ENCODE measurements at regions not wholly inside any gene's neighbourhood (a gene's known extent, or its start where the extent isn't known, plus 50 kb on each side); places are given as distances from the start of the nearest gene placed in this dataset.

DNA sequence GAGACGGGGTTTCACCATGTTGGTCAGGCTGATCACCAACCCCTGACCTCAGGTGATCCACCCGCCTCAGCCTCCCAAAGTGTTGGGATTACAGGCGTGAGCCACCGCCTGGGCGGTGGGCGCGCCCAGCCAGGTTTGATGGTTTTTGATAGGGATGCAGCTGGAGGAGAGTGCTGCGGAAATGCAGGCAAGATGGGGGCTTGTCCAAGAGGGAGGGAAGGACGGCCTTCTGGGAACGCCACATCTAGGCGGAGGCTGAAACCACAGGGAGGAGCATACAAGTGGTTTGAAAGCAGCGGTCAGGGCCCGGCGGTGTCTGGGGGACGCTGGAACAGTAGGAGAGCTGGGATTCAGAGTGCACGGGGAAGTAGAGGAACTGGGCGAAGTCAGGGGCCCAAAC, 134.6 kb downstream of the VRK1 start:
- DNase-seq = no peak

DNA sequence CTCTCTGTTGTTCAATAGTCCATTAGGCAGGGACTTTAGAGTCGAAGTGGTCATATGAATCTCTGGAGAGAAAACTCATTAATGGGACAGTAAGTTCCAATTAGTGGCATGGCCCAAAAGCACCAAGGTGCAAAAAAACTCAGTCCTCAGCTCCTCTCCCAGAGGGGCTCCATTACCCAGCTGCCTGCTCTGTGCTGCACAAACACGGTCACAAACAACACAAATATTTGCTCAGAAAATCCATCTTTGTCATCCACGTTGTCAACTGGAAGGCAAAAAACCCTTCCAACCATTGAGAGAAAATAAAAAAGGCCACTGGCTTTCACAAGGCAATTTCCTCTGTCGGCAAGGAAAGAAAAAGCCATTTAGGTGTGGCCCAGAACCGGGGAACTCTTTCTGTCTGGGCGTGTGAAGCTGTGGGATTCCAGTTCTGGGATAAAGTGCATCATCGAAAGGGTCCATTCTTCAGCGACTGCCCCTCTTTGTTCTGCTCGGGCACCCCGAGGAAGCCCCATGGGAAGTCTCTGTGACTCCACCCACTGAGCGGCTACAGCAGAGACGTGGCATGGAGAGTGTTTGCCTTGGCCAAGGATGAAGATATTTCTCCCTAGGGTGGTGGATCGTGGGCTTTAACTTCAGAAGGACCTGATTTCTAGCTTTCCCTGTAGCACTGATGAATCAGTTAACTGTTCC, 137.6 kb downstream of the VRK1 start:
- no peak for DNase-seq

DNA sequence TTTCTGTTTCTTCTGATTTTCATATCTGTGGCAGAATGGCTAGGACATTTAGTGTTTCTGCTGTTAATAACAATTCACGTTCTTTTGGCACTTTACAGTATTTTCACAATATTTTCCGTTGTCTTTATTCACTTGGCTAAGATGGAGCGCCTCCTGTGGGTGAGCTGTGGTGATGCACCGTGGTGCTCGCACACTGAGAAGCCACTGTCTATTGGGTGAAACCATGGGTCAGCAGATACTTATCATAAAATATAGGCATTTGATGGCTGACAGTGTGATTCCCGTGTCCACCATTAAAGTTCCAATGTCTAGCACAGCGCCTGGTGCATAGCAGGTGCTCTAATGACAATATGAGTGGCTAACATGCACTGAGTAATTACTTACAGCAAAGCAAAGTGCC, 141.8 kb downstream of the VRK1 start:
- DNase-seq = no peak

DNA sequence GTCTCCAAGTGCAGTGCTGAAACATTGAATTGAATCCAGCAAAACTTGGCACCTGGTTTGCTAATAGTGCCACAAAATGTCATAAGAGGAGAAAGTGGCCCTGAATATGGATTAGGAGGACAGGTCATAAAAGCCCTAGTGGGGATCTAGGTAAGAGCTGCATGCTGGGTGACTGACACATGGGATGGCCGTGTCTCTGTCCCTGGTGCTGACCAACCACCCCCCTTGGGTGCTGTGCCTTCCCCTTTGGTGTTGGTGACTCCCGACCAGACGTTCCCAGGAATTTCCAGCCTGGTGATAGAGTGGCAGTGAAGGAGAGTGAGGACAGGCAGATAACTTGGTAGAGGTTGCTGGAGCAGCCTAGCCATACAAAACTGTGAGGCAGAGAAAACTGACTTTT, 142.8 kb downstream of the VRK1 start:
- DNase-seq = no peak

DNA sequence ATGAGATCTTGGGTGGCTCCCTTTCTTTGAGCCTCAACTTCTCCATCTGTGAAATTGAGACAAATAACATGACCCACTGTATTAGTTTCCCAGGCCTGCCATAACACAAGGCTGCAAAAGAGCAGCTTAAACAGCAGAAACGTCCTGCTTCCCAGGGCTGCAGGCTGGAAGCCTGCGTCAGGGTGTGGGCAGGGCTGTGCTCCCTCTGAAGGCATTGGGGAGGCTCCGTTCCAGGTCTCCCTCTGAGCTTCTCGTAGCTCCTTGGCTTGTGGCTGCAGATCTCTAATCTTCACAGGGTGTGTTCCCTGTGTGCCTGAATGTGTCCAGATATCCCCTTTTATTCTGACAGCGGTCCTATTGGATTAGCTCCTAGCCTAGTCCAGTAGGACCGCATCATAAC, 147.1 kb downstream of the VRK1 start:
- DNase-seq = no peak

DNA sequence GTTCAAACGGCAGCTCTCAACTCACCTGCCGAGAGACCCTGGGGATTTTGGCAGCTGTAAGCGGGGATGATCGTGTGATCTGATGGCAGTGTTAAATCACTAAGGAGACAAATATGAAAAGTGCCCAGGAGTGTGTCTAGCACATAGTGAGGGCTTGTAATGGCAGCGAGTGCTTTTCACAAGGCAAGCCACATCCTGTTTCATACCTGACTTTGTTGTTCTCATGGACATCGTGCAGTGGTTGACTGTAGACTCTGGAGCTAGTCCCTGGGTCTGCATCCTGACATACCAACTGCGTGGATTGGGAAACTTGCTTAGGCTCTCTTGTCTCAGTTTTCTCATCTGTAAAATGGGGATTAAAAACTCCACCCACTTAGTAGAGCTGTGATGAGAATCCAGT, 148.5 kb downstream of the VRK1 start:
- no peak for DNase-seq

DNA sequence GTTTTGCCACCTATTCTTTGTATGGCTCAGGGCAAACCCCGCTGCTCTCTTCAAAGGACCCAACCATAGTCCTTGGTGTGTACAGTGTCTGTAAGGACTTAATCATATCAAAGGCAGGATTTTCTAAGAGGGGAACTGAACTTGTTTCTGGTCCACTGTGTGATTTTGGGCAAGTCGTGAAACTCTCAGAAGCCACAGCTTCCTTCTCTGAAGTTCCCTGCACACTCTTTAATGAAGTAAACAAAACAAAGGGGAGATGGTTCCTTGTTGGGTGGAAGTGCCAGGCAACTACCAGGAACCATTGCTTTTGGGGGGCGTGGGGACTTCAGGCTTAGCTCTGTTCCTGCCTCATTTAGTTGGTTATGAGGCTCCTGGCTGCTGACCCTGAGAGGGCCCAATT, 152.4 kb downstream of the VRK1 start:
- DNase-seq = no peak

DNA sequence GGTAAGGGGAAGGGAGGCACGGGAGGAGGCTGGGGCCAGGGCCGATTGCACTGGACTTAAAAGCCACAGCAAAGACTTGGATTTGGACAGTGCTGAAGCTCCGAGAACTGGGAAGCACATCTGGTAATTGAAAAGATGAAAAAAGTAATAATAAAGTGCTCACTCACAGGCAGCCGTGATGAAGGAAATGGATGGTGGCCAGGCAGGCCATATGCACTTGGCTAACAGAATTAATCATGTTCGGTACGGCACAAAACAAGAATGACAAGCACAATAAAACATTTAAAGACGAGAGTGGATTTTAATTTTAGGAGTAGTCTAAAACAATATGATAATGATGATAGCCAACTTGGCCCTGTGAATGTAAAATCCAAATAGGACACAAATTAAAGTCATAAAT, 154.3 kb downstream of the VRK1 start:
- no peak for DNase-seq

DNA sequence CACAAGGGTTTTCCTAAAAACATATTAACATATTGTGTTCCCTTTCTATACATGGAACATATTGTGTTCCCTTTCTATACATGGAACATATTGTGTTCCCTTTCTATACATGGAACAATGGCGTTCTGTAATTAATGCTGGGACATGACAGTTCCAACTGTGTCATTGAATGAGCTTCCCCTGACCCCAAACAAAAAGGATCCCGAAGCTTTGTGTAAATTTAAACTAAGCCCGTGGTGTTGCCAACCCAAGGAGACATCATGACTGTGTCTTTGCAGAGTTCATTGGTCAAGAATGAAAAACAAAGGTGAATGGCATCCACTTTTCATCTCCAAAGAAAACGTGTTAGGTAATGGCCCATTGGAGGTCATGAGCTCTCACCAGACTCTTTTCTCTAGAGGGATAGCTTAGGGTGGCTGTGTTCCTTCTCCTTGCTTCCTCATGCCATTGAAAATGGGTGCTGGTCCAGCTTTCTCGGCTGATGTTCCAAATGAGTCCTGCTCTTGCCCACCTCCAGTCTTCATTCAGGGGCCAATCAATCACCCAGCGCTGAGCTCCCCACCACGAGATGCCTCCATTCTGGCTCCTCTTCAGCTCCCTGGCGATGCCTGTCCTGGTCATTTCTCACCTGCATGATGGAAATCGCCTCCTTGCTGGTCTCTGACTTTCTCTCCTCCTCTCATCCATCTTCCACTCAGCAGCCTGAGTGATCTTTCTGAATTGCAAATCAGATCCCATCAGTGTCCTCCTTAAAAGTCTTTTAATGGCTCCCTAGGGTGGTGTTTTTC, 156.1 kb downstream of the VRK1 start:
- no peak for DNase-seq

DNA sequence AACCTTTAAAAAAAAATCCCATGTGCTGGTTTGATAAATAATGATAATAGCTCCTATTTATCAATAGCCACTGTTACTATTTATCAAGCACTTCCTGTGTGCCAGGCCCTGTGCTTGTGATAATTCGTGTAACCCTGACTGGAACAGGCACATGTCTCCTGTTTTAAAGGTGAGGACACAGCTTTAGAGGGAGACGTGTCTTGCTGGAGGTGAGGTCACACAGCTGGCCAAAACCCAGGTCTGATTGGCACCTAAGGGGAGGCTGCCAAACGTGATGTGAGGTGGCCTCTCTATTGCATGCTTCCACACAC, 156.6 kb downstream of the VRK1 start:
- no peak for DNase-seq

DNA sequence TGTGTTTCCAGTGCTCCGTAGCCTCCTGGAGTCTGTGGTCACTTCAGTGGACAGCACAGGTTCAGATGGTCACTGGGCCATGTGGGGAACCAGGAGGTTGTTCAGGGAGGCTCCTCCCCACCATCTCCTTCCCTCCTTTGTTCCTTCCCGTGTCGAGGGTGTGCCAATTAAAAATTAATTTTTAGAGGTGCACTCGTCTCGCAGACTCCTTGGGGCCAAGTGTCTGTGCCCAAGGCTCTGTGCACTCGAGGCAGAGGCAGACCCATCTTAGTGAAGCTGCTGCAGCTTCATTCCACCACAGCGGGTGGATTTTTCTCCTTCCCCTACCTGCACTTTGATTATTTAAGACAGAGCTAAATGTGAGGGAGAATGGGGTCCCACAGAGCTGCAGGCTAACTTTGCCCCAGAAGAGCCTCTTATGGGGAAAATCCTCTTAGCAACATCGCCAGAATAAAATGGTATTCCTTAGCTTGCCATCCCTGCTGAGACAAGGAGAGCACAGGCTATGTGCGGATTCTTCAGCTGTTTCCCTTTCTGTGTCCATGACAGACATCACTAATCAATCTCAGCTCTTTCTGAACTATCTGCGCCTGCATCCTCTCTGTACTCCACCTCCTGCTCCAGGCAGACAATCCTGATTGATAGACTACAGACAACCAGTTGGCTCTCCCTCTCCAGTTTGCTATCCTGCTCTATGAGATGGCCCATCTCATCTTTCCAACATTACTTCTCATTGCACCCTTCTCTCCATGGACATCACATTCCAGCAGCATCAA, 159.5 kb downstream of the VRK1 start:
- no peak for DNase-seq

DNA sequence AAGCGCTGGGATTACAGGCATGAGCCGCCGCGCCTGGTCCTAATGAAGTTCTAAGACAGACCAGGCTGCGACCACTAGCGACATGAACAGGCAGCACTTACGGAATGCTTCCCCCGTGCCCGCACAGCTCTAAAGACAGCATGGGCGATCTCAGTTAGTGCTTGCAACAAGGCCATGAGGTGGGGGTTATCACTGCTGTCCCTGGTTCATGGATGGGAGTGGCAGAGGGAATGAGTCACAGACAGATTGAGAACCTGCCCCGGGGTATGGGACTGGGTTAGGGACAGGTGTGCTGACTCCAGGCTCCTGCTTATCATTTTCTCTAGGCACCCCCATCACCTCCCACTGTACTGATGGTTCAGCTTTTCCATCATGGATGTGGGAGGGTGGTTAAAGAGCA, 160.9 kb downstream of the VRK1 start:
- no peak for DNase-seq

DNA sequence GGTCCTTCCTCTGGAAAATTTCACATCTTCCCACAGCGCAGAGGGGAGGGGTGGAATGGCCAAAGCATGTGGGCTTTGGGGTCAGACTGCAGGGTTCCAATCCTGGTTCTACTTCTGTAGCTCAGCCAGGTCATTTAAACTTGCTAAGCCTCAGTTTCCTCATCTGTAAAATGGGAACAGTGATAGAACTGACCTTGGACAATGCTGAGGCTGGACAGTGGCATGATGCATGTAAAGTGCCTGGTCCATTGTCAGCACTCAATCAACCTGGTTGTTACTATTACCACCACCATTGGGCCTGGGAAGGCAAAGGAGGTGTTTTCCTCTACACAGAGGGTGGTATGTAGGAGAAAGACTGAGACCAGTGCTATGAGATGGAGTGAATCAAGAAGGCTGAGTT, 162.8 kb downstream of the VRK1 start:
- DNase-seq = no peak

DNA sequence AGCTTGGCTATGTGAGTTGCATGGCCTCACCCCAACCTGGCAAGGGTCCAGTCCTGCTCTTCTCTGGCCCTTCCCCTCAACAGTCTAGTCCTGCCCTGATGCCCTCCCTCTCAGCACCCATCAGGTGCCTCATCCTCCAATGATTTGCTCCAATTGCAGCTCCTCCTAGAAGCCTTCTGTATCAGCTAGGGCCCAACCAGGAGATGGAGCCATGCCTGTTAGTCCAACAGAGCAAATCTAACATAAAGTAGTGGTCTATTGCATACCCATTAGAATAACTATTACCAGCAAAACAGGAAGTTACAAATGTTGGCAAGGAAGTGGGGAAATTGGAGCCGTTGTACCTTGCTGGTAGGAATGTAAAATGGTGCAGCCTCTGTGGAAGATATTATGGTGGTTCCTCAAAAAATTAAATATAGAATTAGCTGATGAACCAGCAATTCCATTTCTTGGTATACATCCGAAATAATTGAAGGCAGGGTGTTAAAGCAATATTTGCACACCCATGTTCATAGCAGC, 163.5 kb downstream of the VRK1 start:
- DNase-seq = no peak

DNA sequence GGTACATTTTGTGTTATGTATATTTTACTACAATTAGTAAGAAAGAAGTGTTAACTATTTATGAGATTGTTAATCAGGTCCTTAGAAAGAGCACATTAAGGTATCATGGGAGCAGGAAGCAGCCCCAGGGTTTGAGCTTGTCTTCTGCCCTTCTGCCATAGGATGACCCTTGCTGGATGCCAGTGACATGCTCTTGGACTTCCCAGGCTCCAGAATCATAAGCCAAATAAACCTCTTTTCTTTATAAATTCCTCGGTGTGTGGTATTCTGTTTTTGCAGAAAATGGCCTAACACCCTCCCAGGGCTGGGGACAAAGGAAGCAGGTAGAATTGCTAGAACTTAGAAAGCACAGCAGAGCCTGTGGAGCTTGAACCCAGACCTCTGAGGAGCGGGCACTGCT, 164.7 kb downstream of the VRK1 start:
- no peak for DNase-seq

DNA sequence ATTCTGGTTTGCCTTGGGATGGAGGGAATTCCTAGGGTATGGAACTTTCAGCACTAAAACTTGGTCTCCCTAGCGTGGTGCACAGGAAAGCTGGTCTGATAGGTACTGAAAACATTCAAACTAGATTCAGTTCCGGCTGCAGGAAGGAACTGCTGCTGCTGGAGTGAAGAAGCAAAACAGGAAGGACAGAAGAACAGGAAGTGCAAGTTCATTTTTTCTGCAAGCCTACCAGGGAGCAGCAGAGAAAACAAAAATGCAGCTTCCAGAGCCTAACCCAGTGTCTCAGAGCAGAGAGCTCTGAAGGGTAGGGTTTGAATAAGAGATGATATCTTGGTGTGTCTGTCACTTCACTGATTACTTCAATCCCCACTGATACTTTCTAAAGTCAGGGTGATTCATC, 165.2 kb downstream of the VRK1 start:
- DNase-seq = no peak

DNA sequence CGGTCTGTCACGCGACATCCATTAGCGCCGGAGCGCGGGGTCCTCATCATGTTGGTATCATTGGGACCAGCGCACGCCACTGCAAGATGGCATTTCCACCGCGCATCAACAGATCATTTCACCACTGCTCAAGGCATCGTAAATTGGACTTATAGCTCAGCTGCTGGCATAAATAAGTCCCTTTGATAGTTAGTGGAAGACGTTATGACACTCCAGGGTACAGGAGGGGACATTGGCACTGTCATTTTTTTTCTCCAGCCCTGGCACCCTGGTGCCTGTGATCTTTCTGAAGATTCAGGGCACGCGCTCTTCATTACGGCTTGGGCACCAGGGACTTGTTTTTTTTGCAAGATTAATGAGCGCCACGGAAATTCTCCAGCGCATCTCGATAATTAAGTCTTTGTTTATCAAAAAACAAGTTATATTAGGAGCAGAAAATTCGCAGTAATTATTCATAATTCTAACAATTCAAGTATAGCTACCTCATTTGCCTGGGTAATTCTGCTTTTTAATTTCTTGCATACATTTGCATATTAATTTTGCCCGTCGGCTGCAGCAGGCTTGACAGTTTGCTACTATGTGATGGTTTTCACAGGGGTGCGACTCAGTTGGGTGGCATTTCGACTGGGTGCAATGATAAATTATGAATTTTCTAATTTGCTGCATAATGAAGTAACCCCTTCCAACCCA, 167.7 kb downstream of the VRK1 start:
- no peak for DNase-seq

DNA sequence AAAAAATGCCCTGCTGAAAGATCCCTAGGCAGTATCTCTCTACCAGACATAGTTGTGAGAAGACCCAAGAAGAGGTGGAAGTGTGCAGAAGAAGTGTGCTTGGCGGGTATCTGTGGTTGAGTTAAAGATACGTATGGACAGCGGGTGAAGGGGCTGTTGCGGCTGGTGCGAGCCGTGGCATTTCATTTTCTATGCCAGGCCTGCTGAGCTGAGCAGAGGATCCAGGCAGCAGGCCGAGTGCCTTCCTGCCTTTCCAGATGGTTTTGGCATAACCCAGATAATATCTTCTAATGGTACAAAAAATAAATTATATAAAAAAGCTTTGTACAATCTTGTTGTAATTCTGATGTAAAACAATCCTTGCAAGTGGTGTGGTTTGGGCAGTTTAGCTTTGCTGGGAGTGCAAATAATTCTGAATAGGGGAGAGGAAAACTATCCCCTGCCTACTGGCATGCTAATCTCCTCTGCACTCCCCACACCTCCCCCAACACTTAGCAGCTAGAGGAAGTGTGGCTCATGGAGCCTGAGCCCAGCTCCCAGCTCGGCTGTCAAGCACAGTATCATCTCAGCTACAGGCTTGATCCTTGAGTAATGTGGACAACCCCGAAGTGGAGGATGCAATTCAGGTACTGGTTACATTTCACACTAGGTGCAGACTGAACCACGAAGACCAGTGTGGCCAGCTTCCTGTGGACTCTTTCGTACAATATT, 168.9 kb downstream of the VRK1 start:
- no peak for DNase-seq

DNA sequence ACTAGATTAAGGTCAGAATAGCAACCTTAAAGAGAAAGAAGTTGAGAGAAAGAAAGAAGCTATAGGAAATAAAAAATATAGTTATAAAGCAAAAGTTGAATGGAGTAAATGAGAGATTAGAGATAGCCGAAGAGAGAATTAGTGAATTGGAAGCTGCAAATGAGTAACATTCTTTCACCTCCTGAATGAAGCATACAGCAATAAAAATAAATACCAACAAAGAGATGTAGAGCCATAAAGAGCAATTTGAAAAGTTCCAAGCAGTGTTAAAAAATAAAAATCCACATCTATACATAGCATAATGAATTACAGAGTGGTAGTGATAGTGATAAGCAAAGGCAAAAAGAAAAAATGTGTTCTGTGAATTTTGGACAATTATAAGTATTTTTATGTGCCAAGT, 177.9 kb downstream of the VRK1 start:
- DNase-seq = no peak

DNA sequence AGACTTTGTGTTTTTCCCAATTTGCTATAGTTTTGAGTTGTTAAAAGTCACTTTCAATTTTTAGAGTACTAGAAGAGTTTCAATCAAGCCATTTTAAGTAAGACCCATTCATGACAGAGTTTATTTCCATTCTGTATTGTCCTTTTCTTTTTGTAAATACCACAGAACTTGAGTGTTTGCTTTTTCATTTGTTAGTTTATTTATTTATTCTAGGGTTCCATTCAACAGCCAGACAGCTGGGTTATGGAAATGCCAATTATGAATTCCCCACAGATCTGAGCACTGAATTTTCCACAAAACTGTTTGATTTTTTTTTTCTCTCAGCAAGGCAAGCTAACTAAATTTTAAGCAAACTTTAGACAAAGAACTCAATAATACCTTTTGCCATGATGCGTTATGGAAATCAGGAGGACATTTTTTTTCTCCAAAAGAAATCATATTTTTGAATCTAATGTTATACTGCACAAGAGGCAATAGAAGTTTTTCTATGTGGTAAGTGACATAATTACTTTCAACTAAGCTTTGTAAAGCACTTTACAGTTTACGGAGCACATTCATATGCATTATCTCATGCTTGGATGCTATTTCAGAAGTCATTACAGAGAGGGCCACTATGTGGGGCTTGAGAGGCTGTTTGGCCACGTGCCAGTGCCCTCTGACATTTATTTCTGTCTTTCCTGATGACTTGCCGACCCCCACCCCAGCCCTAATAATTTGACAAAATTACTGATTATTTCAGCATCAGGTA, 181.5 kb downstream of the VRK1 start:
- DNase-seq = peak; percentile 36

DNA sequence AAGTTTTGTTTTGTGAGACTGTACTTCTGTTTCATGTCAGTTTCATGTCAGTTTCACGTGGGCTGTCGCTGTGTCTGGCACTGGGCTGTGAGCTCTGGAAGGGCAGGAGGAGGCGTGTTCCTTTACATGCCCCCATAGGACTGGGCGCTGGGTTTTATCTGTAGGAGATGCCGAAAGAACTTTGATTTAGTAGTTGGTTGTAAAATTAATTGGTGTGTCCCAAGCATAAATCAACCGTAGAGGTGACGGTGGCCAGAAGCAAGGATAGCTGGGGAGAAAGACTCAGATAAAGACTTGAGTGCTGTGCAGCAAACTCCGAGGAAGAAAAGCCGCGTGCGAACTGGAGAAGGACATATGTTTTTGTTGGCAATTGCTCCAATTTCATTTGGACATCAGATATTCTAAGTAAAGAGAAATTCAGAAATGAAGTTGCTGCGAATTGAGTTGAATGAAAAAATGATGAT, 182.5 kb downstream of the VRK1 start:
- no peak for DNase-seq

DNA sequence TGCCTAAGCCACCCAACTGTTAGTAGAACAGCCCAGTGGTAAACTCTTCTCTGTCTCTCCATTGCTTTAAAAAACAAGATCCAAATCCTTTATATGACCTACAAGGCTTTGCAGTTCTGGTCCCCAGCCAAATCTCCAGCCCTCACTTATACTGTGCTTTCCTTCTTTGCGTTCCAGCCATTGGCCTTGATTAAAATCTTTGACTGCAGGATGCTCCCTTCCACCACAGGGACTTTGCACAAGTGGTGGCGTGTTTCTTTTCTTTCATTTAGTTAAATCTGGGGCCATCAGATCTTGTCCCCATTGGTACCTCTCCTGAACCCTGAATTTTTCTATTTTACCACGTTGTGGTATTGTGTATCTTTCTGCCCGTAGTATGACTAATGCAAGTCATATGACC, 183.7 kb downstream of the VRK1 start:
- no peak for DNase-seq
